HFFc6 (cell line): ENCODE measurements at regions not wholly inside any gene's neighbourhood (a gene's known extent, or its start where the extent isn't known, plus 50 kb on each side); places are given as distances from the start of the nearest gene placed in this dataset.

ENCODE experiments used
- DNase-seq: peaks from one replicate; pipeline ENCODE4 v3.0.0-alpha.2; 2018
- H3K27ac Mint-ChIP-seq: 2 replicates; pipeline ENCODE4 v1.8.0; 2020; ENCODE audit warnings: mild to moderate bottlenecking, mixed read lengths
- H3K27me3 Mint-ChIP-seq: 2 replicates; pipeline ENCODE4 v1.8.0; 2021; ENCODE audit warnings: mild to moderate bottlenecking, moderate library complexity, mixed read lengths; ENCODE audit not compliant: insufficient read depth
- H3K36me3 Mint-ChIP-seq: 2 replicates; pipeline ENCODE4 v1.8.0; 2021; ENCODE audit warnings: low read depth, mixed read lengths
- H3K4me1 Mint-ChIP-seq: 2 replicates; pipeline ENCODE4 v1.8.0; 2020; ENCODE audit warnings: low read depth, mixed read lengths
- H3K4me3 Mint-ChIP-seq: 2 replicates; pipeline ENCODE4 v1.8.0; 2020; ENCODE audit warnings: mild to moderate bottlenecking, moderate library complexity, mixed read lengths
- H3K9me3 Mint-ChIP-seq: 2 replicates; pipeline ENCODE4 v1.8.0; 2020; ENCODE audit warnings: mild to moderate bottlenecking, mixed read lengths
- TF ChIP-seq, protein P1 (sequence below): fragments of 200-600 bp; sonication (generic); IDR thresholded peaks from 2 replicates; pipeline ENCODE4 v1.5.0; 2021; ENCODE audit warnings: antibody characterized with exemption, mild to moderate bottlenecking

DNA sequence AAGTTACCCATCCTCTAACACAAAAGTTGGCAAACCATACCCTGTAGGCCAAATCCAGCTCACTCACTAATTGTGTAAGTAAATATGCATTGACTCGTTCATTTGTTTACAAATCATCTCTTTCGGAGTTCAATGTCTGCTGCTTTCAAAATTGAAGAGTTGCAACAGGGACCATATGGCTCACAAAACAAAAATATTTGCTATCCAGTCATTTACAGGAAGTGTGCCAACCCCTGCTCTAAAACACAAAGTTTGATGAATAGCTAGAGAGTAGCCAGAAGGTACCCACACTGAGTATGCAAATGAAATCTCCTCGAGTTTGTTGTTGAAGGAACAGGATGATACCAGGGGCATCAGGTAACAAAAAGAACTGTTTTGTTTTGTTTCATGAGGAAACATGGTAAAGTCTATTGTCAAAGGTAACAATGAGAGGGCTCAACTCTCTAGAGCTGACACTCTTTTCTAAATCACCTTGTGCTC lies 236.2 kb upstream of the THBS1 start:
- peaks cover 25% of the 10 kb centered on the region for H3K9me3 Mint-ChIP-seq
- peak overlapping the region; percentile 51 for H3K4me3 Mint-ChIP-seq
- peak overlapping the region; percentile 64 for H3K27ac Mint-ChIP-seq
- no peaks in the 10 kb centered on the region; the same call in 1 of the 2 replicates for H3K27me3 Mint-ChIP-seq
- peaks cover 24% of the 10 kb centered on the region for H3K36me3 Mint-ChIP-seq
- no peak for DNase-seq
- TF ChIP-seq, protein P1, sequence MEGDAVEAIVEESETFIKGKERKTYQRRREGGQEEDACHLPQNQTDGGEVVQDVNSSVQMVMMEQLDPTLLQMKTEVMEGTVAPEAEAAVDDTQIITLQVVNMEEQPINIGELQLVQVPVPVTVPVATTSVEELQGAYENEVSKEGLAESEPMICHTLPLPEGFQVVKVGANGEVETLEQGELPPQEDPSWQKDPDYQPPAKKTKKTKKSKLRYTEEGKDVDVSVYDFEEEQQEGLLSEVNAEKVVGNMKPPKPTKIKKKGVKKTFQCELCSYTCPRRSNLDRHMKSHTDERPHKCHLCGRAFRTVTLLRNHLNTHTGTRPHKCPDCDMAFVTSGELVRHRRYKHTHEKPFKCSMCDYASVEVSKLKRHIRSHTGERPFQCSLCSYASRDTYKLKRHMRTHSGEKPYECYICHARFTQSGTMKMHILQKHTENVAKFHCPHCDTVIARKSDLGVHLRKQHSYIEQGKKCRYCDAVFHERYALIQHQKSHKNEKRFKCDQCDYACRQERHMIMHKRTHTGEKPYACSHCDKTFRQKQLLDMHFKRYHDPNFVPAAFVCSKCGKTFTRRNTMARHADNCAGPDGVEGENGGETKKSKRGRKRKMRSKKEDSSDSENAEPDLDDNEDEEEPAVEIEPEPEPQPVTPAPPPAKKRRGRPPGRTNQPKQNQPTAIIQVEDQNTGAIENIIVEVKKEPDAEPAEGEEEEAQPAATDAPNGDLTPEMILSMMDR = no peak
- H3K4me1 Mint-ChIP-seq = peaks cover 30% of the 10 kb centered on the region

DNA sequence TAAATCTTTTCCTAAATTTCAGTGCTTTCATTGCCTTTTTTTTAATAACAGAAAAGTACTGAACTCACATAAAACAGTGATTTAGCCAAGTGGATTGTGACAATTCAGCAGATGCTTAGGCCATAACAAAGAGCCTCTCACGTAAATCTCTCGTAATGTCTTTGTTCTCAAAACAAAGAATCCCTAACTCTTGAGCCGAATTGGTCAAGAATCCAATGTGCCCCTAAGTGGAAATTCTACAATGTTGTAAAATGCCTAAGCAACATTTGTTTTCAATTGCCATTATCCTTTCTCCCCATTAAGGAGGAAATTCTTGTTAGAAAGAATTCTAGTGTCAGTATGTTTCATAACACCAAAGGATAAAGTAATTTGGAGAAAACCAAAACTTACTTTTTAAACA lies 235.7 kb upstream of the THBS1 start:
- peaks cover 30% of the 10 kb centered on the region for H3K4me1 Mint-ChIP-seq
- peaks cover 25% of the 10 kb centered on the region for H3K9me3 Mint-ChIP-seq
- H3K36me3 Mint-ChIP-seq = peaks cover 24% of the 10 kb centered on the region
- peak overlapping the region; percentile 64 for H3K27ac Mint-ChIP-seq
- peak overlapping the region; percentile 51 for H3K4me3 Mint-ChIP-seq
- no peaks in the 10 kb centered on the region; the same call in 1 of the 2 replicates for H3K27me3 Mint-ChIP-seq
- peak; percentile 22 for DNase-seq
- TF ChIP-seq, protein P1 = no peak

DNA sequence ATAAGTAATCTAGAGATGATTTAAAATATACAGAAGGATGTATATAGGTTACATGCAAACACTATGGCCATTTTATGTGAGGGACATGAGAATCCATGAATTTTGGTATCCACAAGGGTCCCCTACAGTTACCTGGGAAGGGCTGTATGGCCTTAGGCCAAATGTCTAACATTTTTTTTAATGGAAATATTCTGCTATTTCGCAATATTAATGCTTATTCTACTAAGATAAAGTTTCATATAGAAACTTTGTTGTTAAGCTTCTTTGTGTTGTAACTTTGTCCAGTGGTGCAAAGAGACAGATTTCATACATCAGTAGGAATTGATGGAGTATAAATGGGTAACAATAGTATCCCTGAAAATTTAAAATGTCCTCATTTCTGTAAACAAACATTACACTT lies 233.4 kb upstream of the THBS1 start:
- no peak overlapping the region for H3K27ac Mint-ChIP-seq
- H3K4me1 Mint-ChIP-seq = peaks cover 30% of the 10 kb centered on the region
- no peak overlapping the region for H3K4me3 Mint-ChIP-seq
- peaks cover 19% of the 10 kb centered on the region for H3K9me3 Mint-ChIP-seq
- DNase-seq = no peak
- no peaks in the 10 kb centered on the region for H3K27me3 Mint-ChIP-seq
- H3K36me3 Mint-ChIP-seq = peaks cover 17% of the 10 kb centered on the region
- TF ChIP-seq, protein P1 = no peak

DNA sequence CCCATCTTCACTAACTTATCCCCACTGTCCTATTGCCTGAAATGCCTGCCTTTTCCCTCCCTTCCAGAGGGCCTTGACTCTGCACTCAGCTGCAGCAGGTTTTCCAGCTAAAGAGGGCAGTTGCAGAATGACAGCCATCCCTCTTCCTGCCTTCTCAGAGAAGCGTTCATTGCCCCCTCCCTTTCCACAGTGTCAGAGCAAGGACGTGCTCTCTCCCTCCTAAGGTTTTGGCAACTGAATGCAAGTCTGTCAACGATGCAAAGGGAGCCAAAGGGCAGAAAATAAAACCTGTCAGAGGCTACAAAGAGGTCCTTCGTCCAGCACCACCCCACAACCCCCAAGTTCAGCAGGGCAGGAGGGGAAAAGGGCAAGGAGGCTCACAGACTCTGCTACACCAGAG lies 230.1 kb upstream of the THBS1 start:
- Mint-ChIP-seq H3K9me3 (no peaks in the 10 kb centered on the region), H3K4me1 (peaks cover 14% of the 10 kb centered on the region), H3K27ac (no peak overlapping the region)

DNA sequence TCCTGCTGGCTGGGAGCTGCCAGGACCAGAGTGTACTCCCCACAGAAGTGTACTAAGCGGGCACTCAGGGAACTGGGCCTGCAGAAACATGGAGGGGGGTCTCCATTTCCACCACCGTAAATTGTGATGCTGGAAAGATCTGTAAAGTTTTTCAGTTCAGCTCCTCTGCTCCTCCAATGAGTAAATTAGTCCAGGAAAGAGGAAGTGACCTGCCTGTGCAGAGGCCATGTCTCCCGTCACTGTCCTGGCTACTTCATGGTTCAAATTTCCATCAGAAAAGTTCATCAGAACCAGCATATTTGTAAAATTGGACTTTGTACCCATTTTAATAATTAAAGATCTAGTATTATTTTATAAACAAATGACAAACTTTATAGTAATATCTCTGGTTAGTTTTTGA lies 226.7 kb upstream of the THBS1 start:
- no peaks in the 10 kb centered on the region for H3K36me3 Mint-ChIP-seq
- no peak overlapping the region for H3K4me3 Mint-ChIP-seq
- H3K9me3 Mint-ChIP-seq = no peaks in the 10 kb centered on the region
- TF ChIP-seq, protein P1 = no peak
- H3K4me1 Mint-ChIP-seq = peaks cover 34% of the 10 kb centered on the region
- H3K27me3 Mint-ChIP-seq = no peaks in the 10 kb centered on the region
- no peak for DNase-seq
- H3K27ac Mint-ChIP-seq = no peak overlapping the region

More for the DNA sequence above, 230.1 kb upstream of the THBS1 start:
- no peaks in the 10 kb centered on the region for H3K36me3 Mint-ChIP-seq
- H3K27me3 Mint-ChIP-seq = no peaks in the 10 kb centered on the region
- H3K4me3 Mint-ChIP-seq = no peak overlapping the region
- TF ChIP-seq, protein P1 = no peak
- DNase-seq = no peak
